ENCODE measurements at regions not wholly inside any gene's neighbourhood (a gene's known extent, or its start where the extent isn't known, plus 50 kb on each side); places are given as distances from the start of the nearest gene placed in this dataset.
A peak's percentile ranks its signal among the peaks of the same experiment; 100 is the strongest.

DNA sequence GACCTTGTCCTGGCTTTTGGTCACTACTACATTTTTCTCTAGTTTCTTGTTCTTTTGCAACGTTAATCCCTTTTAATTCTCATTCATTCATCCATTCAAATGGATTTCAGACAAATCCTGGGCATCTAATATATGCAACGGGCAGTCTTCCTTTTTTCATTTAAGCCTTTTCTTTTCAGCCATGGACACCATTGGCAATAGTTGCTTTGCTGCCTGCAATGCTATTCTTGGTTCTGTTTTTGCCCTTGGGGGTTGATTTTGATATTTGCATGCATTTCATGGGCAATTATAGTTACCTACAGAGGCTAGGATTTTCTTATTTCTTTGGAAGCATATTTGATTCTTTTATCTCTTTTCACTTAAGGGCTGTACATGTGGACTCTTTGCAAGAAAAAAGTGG is 180.5 kb upstream of the ARX start (continued):
- TF ChIP-seq, protein P1, sequence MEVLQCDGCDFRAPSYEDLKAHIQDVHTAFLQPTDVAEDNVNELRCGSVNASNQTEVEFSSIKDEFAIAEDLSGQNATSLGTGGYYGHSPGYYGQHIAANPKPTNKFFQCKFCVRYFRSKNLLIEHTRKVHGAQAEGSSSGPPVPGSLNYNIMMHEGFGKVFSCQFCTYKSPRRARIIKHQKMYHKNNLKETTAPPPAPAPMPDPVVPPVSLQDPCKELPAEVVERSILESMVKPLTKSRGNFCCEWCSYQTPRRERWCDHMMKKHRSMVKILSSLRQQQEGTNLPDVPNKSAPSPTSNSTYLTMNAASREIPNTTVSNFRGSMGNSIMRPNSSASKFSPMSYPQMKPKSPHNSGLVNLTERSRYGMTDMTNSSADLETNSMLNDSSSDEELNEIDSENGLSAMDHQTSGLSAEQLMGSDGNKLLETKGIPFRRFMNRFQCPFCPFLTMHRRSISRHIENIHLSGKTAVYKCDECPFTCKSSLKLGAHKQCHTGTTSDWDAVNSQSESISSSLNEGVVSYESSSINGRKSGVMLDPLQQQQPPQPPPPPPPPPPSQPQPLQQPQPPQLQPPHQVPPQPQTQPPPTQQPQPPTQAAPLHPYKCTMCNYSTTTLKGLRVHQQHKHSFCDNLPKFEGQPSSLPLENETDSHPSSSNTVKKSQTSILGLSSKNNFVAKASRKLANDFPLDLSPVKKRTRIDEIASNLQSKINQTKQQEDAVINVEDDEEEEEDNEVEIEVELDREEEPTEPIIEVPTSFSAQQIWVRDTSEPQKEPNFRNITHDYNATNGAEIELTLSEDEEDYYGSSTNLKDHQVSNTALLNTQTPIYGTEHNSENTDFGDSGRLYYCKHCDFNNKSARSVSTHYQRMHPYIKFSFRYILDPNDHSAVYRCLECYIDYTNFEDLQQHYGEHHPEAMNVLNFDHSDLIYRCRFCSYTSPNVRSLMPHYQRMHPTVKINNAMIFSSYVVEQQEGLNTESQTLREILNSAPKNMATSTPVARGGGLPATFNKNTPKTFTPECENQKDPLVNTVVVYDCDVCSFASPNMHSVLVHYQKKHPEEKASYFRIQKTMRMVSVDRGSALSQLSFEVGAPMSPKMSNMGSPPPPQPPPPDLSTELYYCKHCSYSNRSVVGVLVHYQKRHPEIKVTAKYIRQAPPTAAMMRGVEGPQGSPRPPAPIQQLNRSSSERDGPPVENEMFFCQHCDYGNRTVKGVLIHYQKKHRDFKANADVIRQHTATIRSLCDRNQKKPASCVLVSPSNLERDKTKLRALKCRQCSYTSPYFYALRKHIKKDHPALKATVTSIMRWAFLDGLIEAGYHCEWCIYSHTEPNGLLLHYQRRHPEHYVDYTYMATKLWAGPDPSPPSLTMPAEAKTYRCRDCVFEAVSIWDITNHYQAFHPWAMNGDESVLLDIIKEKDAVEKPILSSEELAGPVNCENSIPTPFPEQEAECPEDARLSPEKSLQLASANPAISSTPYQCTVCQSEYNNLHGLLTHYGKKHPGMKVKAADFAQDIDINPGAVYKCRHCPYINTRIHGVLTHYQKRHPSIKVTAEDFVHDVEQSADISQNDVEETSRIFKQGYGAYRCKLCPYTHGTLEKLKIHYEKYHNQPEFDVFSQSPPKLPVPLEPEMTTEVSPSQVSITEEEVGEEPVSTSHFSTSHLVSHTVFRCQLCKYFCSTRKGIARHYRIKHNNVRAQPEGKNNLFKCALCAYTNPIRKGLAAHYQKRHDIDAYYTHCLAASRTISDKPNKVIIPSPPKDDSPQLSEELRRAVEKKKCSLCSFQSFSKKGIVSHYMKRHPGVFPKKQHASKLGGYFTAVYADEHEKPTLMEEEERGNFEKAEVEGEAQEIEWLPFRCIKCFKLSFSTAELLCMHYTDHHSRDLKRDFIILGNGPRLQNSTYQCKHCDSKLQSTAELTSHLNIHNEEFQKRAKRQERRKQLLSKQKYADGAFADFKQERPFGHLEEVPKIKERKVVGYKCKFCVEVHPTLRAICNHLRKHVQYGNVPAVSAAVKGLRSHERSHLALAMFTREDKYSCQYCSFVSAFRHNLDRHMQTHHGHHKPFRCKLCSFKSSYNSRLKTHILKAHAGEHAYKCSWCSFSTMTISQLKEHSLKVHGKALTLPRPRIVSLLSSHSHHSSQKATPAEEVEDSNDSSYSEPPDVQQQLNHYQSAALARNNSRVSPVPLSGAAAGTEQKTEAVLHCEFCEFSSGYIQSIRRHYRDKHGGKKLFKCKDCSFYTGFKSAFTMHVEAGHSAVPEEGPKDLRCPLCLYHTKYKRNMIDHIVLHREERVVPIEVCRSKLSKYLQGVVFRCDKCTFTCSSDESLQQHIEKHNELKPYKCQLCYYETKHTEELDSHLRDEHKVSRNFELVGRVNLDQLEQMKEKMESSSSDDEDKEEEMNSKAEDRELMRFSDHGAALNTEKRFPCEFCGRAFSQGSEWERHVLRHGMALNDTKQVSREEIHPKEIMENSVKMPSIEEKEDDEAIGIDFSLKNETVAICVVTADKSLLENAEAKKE (CRISPR knock-in tag; IDR thresholded peaks at IDR 0.05): no peak
- TF ChIP-seq ZNF114 (CRISPR knock-in tag; IDR thresholded peaks at IDR 0.05): no peak

DNA sequence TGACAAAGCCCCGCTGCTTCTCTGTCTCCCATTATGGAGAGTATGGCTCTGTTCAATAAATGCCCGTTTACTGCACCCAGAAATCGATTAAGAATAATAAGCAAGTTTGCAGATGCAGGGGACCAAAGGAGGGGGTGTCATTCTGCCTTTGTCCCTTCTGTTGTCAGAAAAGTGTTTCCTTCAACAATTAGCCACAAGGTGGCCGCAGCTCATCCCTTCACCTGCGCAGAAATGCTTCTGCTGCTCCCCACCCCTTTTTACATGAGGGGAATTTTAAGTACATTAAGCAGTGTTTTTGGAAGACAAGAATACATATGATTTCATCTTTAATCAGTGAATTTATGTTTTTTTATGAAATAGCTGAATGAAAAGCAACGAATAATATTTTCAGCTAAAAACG is 175.6 kb upstream of the ARX start:
- DNase-seq (ENCODE audit: low spot score) (peak; percentile 45), ATAC-seq (peak; percentile 50)
- H3K36me3 Mint-ChIP-seq (ENCODE audit: low read depth): no peaks in the 10 kb centered on the region
- Histone ChIP-seq H2AFZ (no peak overlapping the region), H3K4me1 (ENCODE audit: insufficient read depth) (no peaks in the 10 kb centered on the region), H3K36me3 (ENCODE audit: insufficient read depth) (no peaks in the 10 kb centered on the region), H3K4me3 (no peak overlapping the region), H3K27ac (ENCODE audit: low read depth) (no peak overlapping the region), H3K9me2 (ENCODE audit: insufficient read depth) (no peaks in the 10 kb centered on the region), H3F3A (replicated peaks; ENCODE audit: low read depth) (no peaks in the 10 kb centered on the region), H3K27me3 (ENCODE audit: insufficient read depth) (no peaks in the 10 kb centered on the region), H3K79me2 (replicated peaks; ENCODE audit: insufficient read depth) (no peaks in the 10 kb centered on the region), H3K4me2 (no peak overlapping the region), H4K20me1 (replicated peaks; ENCODE audit: insufficient read depth) (no peaks in the 10 kb centered on the region)
- no peaks in the 10 kb centered on the region; the same call in 1 of the 3 replicates for H3K9me3 Mint-ChIP-seq
- H3K27me3 Mint-ChIP-seq (ENCODE audit: insufficient read depth, low read depth, poor library complexity): no peaks in the 10 kb centered on the region
- H3K27ac Mint-ChIP-seq: no peak overlapping the region
- H3K4me1 Mint-ChIP-seq: peaks cover 4% of the 10 kb centered on the region; the same call in 1 of the 3 replicates
- H3K4me3 Mint-ChIP-seq: no peak overlapping the region
- TF ChIP-seq, protein P2, sequence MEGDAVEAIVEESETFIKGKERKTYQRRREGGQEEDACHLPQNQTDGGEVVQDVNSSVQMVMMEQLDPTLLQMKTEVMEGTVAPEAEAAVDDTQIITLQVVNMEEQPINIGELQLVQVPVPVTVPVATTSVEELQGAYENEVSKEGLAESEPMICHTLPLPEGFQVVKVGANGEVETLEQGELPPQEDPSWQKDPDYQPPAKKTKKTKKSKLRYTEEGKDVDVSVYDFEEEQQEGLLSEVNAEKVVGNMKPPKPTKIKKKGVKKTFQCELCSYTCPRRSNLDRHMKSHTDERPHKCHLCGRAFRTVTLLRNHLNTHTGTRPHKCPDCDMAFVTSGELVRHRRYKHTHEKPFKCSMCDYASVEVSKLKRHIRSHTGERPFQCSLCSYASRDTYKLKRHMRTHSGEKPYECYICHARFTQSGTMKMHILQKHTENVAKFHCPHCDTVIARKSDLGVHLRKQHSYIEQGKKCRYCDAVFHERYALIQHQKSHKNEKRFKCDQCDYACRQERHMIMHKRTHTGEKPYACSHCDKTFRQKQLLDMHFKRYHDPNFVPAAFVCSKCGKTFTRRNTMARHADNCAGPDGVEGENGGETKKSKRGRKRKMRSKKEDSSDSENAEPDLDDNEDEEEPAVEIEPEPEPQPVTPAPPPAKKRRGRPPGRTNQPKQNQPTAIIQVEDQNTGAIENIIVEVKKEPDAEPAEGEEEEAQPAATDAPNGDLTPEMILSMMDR (conservative IDR thresholded peaks at IDR 0.05; ENCODE audit: low read depth in 2 of 2): peak; percentile 51 to 55
- TF ChIP-seq ZNF331 (CRISPR knock-in tag; IDR thresholded peaks at IDR 0.05; ENCODE audit: low read depth) (no peak), ZNF114 (CRISPR knock-in tag; IDR thresholded peaks at IDR 0.05) (no peak), EZH2phosphoT487 (IDR thresholded peaks at IDR 0.05; ENCODE audit: unreplicated experiment) (no peak), JUNB (IDR thresholded peaks at IDR 0.05; ENCODE audit: unreplicated experiment) (no peak)
- TF ChIP-seq, protein P1 (CRISPR knock-in tag; IDR thresholded peaks at IDR 0.05): no peak
- TF ChIP-seq, protein P3, sequence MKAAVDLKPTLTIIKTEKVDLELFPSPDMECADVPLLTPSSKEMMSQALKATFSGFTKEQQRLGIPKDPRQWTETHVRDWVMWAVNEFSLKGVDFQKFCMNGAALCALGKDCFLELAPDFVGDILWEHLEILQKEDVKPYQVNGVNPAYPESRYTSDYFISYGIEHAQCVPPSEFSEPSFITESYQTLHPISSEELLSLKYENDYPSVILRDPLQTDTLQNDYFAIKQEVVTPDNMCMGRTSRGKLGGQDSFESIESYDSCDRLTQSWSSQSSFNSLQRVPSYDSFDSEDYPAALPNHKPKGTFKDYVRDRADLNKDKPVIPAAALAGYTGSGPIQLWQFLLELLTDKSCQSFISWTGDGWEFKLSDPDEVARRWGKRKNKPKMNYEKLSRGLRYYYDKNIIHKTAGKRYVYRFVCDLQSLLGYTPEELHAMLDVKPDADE (IDR thresholded peaks at IDR 0.05): no peak
